Gastrocnemius medialis (tissue), 4 donors: ENCODE measurements at regions not wholly inside any gene's neighbourhood (a gene's known extent, or its start where the extent isn't known, plus 50 kb on each side); places are given as distances from the start of the nearest gene placed in this dataset.

Experiments
- ATAC-seq, 2 donors: fragments of 150-250 bp; one replicate each; pipeline ENCODE4 v1.9.1; 2016
- DNase-seq, 2 donors: peaks; one replicate each; pipeline ENCODE4 v3.0.0-alpha.2; 2019
- H3K27ac ChIP-seq, 4 donors: fragments of 200-600 bp; sonication (generic); 1 replicate in 1 of 4; 2 replicates in 3 of 4; pipeline ENCODE4 v1.5.1; 2016 to 2018; ENCODE audit warnings: mild to moderate bottlenecking in 2 of 4, moderate library complexity in 1 of 4
- H3K27me3 ChIP-seq, 3 donors: fragments of 200-600 bp; sonication (generic) in 2 of 3; 1 replicate in 1 of 3; 2 replicates in 2 of 3; pipeline versions ENCODE4 v1.5.1 to v1.6.0; 2016 to 2019; ENCODE audit warnings: mild to moderate bottlenecking in 1 of 3, moderate library complexity in 1 of 3
- H3K36me3 ChIP-seq, 2 donors: fragments of 200-600 bp; sonication (generic) in 1 of 2; one replicate each; pipeline ENCODE4 v1.5.1; 2017 to 2018
- H3K4me1 ChIP-seq, 2 donors: fragments of 200-600 bp; sonication (generic) in 1 of 2; one replicate each; pipeline ENCODE4 v1.5.1; 2016 to 2017; ENCODE audit warnings: mild to moderate bottlenecking in 2 of 2
- H3K4me3 ChIP-seq, 4 donors: fragments of 200-600 bp; sonication (generic) in 3 of 4; 1 replicate in 1 of 4; 2 replicates in 3 of 4; pipeline ENCODE4 v1.5.1; 2016 to 2019; ENCODE audit warnings: mild to moderate bottlenecking in 2 of 4
- H3K9me3 ChIP-seq, 3 donors: fragments of 200-600 bp; sonication (generic) in 2 of 3; 1 replicate in 1 of 3; 2 replicates in 2 of 3; pipeline ENCODE4 v1.5.1; 2016 to 2019
- POLR2A ChIP-seq, 2 donors: fragments of 450-650 bp; IDR thresholded peaks; one replicate each; pipeline ENCODE4 v1.6.1; 2017; ENCODE audit warnings: antibody characterized with exemption in 2 of 2, mild to moderate bottlenecking in 2 of 2, moderate library complexity in 2 of 2
- in situ Hi-C, 4 donors: fragments of 200-750 bp; cut with MboI; loops; one replicate each; pipeline versions ENCODE4 v1.15.0 to v1.8.0; 2017; ENCODE audit warnings: low sequenced_read_pairs in 4 of 4
- intact Hi-C: fragments of 100-400 bp; cut with DNase I; formaldehyde crosslinking; loops from one replicate; pipeline ENCODE4 v1.15.1; 2023; ENCODE audit warnings: low total_unique reads
- TF ChIP-seq, protein P1 (sequence below), 5 experiments: fragments of 450-650 bp in 3 of 5; fragments of 200-600 bp in 2 of 5; sonication (generic) in 2 of 5; IDR thresholded peaks in 4 of 5; conservative IDR thresholded peaks in 1 of 5; 1 replicate in 4 of 5; 2 replicates in 1 of 5; pipeline ENCODE4 v1.5.1; 2016 to 2019; ENCODE audit warnings: antibody characterized with exemption in 5 of 5, mild to moderate bottlenecking in 3 of 5, moderate library complexity in 3 of 5

- in situ Hi-C loops = loop anchor here in 1 of 4 donors (25.0 kb wide), 1 partner anchor 133 kb away; no protein-coding TSS in a partner anchor
- H3K36me3 ChIP-seq = no peaks in the 10 kb centered on the region
- no peak for DNase-seq
- no peak for ATAC-seq
- peaks cover 0 to 6% (median 0%) of the 10 kb centered on the region in 3 donors for H3K9me3 ChIP-seq
- intact Hi-C loops = no loop called here
- H3K27ac ChIP-seq = no peak overlapping the region
- H3K4me1 ChIP-seq = no peaks in the 10 kb centered on the region
- H3K4me3 ChIP-seq = no peak overlapping the region
- TF ChIP-seq POLR2A (IDR thresholded peaks at IDR 0.05) = no peak
- TF ChIP-seq, protein P1, sequence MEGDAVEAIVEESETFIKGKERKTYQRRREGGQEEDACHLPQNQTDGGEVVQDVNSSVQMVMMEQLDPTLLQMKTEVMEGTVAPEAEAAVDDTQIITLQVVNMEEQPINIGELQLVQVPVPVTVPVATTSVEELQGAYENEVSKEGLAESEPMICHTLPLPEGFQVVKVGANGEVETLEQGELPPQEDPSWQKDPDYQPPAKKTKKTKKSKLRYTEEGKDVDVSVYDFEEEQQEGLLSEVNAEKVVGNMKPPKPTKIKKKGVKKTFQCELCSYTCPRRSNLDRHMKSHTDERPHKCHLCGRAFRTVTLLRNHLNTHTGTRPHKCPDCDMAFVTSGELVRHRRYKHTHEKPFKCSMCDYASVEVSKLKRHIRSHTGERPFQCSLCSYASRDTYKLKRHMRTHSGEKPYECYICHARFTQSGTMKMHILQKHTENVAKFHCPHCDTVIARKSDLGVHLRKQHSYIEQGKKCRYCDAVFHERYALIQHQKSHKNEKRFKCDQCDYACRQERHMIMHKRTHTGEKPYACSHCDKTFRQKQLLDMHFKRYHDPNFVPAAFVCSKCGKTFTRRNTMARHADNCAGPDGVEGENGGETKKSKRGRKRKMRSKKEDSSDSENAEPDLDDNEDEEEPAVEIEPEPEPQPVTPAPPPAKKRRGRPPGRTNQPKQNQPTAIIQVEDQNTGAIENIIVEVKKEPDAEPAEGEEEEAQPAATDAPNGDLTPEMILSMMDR (IDR thresholded peaks at IDR 0.05 in 4 of 5, conservative IDR thresholded peaks at IDR 0.05 in 1 of 5) = no peak
- no peaks in the 10 kb centered on the region for H3K27me3 ChIP-seq
Observed at GRCh38 chr1:13970631-13971247, 270.8 kb downstream of the PRDM2 start.

DNA sequence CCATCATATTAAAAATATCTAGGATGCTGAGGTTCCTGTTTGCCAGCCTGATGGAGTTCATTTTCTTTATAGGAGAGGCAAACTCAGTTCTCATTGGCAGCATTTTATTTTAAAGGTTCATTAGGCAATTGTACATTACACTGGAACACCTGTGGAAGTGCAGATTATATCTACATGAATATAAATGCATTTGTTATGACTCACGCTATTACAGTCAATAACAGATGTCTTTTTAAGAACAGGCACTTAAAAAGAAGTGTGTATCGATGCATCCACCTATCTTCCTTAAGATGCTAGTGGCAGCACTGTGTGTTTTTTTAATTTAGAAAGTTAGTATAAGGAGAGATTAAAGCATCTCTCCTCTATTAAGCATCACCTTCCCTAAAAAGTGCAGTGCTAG, 276.5 kb downstream of the PRDM2 start:
- H3K4me3 ChIP-seq = no peak overlapping the region
- no peaks in the 10 kb centered on the region for H3K4me1 ChIP-seq
- no peaks in the 10 kb centered on the region for H3K27me3 ChIP-seq
- no peak for ATAC-seq
- H3K27ac ChIP-seq = no peak overlapping the region
- no peaks in the 10 kb centered on the region for H3K9me3 ChIP-seq
- H3K36me3 ChIP-seq = no peaks in the 10 kb centered on the region
- no peak for TF ChIP-seq POLR2A (IDR thresholded peaks at IDR 0.05)
- TF ChIP-seq, protein P1 (IDR thresholded peaks at IDR 0.05 in 4 of 5, conservative IDR thresholded peaks at IDR 0.05 in 1 of 5) = no peak
- in situ Hi-C loops = no loop called here
- DNase-seq = no peak
- intact Hi-C loops = no loop called here

DNA sequence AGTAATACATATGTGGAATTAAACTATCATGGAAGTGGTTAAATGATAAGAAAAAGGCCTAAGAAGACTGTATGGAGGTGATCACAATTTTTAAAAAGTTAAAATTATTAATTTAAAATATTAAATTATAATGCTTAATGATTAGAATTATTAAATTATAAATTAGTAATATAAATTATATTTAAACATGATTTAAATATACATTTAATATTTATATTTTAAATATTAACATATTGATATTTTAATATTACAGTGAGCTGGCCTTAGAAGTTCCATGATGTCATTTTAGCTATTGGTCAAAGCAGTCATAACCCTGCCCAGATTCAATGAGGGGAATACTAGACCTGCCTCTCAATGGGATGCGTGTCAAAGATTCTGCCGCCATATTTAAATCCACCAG, 281.2 kb downstream of the PRDM2 start:
- intact Hi-C loops = no loop called here
- Histone ChIP-seq H3K4me1 (no peaks in the 10 kb centered on the region), H3K27me3 (no peaks in the 10 kb centered on the region), H3K27ac (no peak overlapping the region), H3K9me3 (no peaks in the 10 kb centered on the region), H3K36me3 (no peaks in the 10 kb centered on the region), H3K4me3 (no peak overlapping the region)
- in situ Hi-C loops = no loop called here
- no peak for TF ChIP-seq POLR2A (IDR thresholded peaks at IDR 0.05)
- TF ChIP-seq, protein P1 (IDR thresholded peaks at IDR 0.05 in 4 of 5, conservative IDR thresholded peaks at IDR 0.05 in 1 of 5) = no peak
- ATAC-seq (no peak), DNase-seq (no peak)

DNA sequence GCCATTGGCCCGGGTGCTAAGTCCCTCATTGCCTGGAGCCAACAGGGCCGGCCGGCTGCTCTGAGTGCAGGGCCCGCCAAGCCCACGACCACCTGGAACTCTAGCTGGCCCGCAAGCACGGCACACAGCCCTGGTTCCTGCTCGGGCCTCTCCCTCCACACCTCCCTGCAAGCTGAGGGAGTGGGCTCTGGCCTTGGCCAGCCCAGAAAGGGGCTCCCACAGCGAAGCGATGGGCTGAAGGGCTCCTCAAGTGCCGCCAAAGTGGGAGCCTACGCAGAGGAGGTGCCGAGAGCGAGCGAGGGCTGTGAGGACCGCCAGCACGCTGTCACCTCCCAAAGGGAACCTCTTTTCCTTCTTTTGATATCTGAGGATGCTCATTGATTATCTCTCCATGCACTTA, 283.4 kb downstream of the PRDM2 start:
- in situ Hi-C loops = no loop called here

More for the DNA sequence above, 283.4 kb downstream of the PRDM2 start:
- Histone ChIP-seq H3K27ac (no peak overlapping the region), H3K4me1 (no peaks in the 10 kb centered on the region), H3K27me3 (peaks cover 0 to 2% (median 0%) of the 10 kb centered on the region in 3 donors), H3K4me3 (no peak overlapping the region), H3K9me3 (no peaks in the 10 kb centered on the region), H3K36me3 (no peaks in the 10 kb centered on the region)
- TF ChIP-seq, protein P1 (IDR thresholded peaks at IDR 0.05 in 4 of 5, conservative IDR thresholded peaks at IDR 0.05 in 1 of 5) = no peak
- no peak for TF ChIP-seq POLR2A (IDR thresholded peaks at IDR 0.05)
- ATAC-seq = no peak
- no peak for DNase-seq
- intact Hi-C loops = no loop called here
